ENCODE measurements at regions not wholly inside any gene's neighbourhood (a gene's known extent, or its start where the extent isn't known, plus 50 kb on each side); places are given as distances from the start of the nearest gene placed in this dataset.

- no peak for DNase-seq
Observed at GRCh38 chr3:170780471-170780870, 89.5 kb downstream of the RPL22L1 start.

DNA sequence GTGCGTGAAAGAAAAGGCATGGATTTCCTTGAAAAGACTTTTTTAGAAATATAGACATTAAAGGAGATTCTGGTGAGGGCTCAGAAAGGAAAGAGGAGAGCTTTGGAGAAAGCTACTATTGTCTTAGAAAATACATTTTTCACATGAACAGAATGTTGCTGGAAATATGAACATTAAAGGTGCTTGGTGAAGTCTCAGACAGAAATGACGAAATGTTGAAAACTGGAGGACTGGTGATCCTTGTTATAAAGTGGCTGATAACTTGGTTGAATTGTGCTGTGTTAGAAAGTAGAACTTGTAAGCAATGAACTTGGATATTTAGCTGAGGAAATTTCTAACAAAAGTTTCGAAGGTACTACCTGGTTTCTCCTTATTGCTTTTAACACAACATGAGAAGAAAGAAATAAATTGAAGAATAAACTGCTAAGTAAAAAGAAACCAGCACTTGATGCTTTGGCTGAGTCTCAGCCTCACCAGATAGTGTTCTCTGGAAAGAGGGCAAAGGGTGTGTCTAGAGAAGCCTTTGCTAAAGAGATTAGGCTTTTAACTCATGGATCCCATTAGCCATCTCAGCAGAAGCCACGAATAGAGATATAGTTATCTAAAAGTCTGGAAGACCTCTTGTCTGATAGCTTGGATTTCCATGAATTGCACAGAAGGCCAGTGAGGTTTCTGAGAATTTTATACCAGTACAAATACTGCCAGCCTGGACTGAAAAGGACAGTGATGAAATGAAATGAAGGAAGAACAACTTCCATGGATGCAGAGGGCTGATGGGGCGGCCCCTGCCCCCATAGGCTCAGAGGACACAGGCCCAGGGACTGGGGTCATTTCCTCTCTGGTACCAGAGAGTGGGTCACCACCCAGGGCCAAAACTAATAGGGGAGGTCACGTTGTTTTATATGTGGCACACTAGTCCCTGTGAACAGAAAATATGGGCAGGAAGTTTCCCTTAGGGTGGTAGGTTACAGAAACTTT, 91.5 kb downstream of the RPL22L1 start:
- DNase-seq = no peak

- no peak for DNase-seq
Observed at GRCh38 chr3:170777564-170777926, 92.5 kb downstream of the RPL22L1 start.

DNA sequence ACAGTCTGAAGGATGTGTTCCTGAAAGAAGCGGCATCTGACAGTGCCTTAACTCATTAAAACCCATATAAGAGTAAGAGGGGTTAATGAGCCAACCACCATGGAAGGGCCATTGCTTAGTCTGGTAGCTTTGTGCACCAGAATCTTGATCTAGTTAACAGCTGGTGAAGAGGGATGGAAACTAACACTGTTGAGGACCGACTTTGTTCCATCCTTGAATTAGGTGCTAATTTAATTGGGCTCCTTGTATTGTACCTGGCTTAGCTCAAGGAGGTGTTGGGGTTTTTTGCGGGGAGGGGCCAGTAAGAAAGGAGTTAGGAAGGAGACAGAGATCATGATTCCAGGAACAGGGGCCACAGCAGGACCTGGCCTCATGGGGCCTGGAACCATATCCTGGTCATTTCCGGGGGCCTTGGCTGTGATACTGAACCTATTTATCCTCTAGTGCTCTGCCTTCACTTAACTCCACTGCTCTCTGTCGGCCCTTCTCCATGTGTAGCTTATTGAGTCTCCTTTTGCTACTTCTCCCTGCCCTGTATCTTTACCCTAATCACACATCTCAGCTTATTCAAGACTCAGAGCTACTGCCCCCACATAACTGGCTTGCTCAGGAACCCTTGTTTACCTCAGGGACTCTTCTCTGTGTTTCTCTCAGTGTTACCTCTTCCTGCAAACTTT, 93.0 kb downstream of the RPL22L1 start:
- DNase-seq = no peak

GRCh38 chr3:170773682-170774425, 96.1 kb downstream of the RPL22L1 start:
- DNase-seq = no peak

- no peak for DNase-seq
Observed at GRCh38 chr3:170772175-170772574, 97.8 kb downstream of the RPL22L1 start.

DNA sequence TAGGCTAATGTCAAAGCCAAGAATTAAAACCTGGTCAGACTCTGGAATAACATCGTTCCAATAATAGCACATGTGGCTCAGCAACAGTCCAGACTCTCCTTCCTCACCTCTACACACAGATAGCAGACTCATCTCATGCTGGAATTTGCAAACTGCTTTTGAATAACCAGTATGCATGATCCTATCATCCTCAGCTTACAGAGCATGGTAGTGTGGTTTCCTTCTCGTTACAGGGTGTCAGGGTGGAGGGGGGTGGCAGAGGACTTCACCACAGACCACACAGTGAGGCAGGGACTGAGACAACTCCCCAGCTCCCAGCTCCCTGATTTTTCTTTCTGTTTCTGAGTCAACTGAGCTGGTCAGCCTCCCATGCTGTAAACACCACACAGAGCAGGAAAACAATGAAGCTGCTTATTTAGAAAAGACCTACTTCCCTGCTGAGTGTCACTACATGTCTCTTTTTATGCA, 101.6 kb downstream of the RPL22L1 start:
- DNase-seq = no peak

DNA sequence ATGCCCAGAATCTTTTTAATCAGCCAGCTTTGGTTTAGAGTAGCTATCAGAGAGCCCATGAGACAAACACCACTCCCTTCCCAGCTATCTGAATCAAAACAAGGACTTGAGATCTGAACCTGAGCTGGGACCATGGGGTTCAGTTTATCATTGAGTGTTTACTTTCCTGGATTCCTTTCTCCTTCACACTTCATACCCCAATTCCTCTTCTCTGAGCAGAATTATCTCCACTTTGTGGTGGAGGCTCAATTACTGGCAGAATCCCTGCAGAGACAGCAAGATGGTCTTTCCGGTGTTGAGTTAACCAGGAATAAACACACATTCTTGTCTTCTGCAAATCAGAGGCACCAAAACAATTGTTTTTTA, 102.4 kb downstream of the RPL22L1 start:
- no peak for DNase-seq

DNA sequence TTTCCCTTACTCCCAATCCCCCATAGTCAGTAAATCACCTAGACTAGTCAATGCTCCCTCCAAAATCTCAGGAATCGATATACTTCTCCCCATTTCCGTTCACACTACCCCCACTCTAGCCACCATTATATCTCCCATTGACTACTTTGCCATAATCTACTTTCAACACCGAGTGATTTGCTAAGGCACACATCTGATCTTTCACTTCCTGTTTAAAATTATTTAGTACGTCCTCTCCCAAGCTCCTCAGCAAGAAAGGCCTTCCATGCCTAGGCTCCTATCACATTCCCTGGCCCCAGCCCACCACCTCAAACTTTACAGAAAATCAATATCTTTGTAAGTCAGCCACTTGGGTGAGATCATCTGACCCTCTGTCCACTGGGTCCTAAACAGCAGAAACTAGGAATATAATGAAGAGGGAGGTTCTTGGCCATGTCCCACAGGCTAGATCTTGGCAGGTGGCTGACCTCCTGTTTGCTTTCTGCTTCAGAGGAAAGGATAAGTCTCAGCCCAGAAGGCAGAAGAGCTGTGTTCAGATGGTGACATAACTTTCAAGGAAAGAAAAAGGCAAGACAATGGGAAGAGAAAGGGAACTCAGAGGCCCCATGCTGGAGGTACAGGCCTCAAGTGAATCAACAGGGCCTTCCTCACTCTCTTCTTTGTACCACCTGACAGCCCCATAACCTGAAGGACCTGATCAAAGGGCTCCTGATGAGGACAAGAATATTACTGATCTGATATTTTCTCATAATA, 103.0 kb downstream of the RPL22L1 start:
- no peak for DNase-seq

- no peak for DNase-seq
Observed at GRCh38 chr3:170766253-170766652, 103.7 kb downstream of the RPL22L1 start.

DNA sequence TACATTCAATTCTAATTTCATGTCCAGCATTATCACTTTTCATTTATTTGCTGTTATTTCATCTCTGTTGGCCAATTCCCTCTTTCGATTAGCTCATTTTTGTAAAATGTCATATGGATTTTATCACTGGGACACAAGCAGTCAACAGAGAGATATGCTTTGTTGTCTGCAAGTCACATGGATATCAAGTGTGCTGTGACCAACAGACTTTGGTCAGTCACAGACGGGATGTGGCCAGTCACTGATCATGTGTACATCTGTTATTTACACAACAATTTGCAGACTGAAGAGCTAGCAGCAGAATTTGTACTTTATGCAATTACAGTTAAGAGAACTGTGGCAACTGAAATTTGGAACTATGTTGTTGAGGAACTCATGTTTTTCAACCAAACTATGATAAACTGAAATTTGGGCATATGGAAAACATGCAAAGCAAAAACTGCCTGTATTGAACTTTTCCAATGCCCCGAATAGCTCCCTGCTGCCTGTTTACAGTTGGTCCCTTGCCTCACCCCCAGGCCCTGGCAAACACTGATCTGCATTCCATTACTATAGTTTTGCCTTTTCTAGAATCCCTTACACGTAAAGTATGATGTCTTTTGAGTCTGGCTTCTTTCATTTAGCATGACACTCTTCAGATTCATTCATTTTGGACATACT, 104.4 kb downstream of the RPL22L1 start:
- no peak for DNase-seq

- no peak for DNase-seq
Observed at GRCh38 chr3:170764017-170764416, 106.0 kb downstream of the RPL22L1 start.

GRCh38 chr3:170762064-170762463, 107.9 kb downstream of the RPL22L1 start:
- no peak for DNase-seq

DNA sequence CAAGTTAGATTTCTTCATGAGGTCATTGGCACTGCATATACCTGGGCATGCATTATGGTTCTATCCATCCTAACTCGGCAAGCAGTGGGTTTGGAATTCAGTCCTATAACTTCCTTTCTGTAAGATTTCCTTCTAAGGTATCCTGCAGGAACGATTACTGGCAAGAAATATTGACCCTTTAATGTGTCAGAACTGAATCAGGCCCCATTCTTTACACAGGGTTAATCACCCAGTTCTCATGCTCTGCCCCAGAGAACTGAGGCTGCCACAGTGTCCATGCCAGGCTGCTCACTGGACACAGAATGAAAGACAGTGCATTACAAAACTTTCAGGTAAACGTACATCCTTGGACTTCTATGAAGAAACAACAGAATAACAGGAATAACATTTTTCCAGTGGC, 108.9 kb downstream of the RPL22L1 start:
- no peak for DNase-seq

DNA sequence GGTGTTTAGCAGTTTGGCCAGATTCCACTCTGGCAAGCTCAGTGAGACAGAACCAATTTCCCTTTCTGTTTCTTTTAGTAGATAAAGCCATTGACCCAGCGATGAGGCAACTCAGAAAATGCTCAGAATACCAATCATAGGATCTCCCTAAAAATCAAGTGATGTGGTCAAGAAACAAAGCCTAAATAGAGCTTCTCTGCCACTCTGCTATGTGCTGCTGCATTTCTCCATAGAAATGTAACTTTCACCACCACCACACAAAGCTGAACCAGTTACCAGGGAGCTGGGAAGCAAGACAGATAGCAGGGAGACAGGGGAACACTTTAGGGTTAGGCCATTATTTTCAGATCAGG, 109.8 kb downstream of the RPL22L1 start:
- no peak for DNase-seq

DNA sequence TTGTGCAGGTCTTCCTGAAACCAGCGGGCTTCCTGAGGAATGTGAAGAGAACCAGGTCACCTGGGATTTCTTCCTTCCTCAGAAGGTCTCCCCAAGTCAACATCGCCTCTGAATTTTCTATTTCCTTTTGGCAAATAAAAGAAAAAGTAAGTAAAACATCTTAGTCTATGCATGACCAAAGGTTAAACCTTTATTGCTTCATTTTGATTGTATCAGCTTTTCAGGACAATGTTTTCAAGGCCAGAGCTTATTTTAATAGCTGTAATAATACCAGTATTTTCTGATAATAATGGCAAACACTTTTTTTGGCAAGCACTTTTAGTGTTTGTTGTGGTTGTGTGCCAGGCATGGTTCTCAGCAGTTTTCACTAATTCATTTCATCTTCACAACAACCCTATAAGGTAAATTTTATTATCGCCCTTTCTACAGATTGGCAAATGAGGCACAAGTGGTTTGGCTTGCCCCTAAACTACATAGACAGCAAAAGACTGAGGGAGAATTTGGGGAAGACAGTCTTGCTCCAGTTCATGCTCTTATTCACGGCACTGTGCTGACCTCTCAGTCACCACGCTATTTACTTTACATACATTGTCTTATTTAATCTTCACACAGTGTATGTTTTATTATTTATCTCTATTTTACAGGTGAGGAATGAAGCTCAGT, 110.4 kb downstream of the RPL22L1 start:
- no peak for DNase-seq

DNA sequence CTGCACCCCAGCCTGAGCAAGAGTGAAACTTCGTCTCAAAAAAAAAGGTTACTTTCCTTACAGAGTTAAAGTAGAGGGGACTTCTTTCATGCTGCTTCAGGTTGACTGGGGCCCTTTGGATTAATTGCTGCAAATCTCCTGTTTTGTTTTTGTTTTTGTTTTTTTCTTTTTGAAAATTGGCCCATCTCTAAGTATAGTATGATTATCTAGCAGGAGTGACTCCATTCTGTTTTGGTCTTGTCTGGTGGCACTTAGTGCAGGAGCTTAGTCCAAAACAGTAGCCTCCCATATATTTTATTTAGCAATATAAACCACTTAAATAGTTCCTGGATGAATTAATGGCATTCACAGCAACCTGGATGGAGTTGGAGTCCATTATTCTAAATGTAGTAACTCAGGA, 113.0 kb downstream of the RPL22L1 start:
- DNase-seq = no peak

DNA sequence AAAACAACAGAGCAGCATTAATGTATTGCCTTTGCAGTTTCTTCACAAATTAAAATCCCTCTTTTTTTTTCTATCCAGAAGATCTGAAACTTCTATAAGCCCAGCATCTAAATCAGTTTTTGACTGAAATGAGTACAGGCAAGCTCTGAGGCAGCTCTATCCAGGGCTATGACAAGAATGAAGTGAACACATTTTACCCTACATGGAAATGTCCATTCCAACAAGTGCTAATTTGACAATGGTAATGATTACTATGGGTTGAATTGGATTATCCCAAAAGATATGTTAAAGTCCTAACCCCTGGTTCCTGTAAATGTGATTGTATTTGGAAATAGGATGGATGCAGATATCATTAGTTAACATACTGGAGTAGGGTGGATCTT, 115.7 kb downstream of the RPL22L1 start:
- DNase-seq = no peak

DNA sequence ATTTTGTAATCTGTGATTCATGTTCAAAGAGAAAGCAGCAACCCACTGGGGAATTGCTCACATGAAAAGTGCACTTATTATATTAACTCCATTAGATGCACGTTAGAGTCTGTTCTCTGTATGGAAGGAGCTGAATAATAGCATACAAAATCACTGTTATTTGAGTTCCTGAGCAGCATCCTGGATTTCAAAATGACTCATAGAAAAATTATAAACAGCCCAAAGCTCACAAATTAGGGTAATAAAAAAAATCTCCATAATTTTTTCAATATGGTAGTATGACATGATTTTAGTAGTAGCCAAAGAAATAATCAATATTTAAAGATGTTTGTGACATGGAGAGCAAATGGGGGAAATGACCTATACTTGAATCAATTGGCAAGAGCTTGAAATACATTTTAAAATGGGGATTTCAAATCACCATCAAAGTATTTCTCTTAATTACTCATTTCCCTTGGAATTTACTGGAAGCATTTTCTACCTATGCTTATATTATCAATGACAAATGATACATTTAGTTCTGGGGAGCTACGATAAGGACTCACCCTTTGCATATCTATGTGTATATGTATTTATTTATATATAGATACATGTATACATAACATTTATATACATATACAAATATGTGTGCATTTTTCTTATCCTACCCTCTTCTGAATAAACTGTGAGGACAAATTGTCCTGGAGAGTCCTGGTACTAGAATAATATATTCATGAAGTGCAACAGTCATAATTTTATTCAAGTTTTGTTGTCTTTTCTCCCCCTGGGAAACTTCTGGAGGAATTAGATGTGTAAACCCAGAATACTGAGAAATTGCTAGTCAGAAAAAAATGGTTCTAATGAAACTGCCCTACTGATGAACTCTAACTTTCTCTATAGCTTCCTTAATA, 116.3 kb downstream of the RPL22L1 start:
- DNase-seq = no peak

DNA sequence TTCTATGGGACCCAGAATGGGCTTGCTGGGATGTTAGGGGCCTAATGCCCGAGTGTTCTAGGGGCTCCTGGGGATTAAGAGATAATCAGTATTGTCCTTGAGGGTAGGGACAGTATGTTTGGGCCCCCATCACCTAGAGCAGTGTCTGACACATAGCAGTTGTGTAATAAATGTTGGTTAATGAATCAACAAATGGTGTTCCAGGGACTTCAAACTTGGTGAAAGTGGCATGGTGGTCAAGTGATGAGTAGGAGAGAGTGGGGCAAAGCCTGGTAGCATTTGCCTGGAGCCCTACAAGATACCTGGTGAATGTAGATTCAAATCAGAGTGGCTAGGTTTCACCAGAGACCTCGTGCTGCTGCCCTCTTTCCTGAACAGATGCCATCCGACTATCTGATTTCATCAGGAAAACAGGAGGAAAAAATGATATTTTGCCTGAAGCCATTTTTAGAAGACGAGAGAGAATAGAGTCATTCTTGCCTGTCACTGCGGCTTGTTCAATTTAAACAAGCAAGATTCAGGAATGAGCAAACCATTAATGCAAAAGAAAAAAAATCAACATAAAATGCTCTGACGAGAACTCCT, 117.3 kb downstream of the RPL22L1 start:
- DNase-seq = no peak

All from GF-D8 (cell line).